ENCODE measurements at regions not wholly inside any gene's neighbourhood (a gene's known extent, or its start where the extent isn't known, plus 50 kb on each side); places are given as distances from the start of the nearest gene placed in this dataset.

GRCh38 chr2:103960129-103960513 lies 893.8 kb upstream of the POU3F3 start:
- no peak for ATAC-seq (ENCODE audit: low FRiP score in 2 of 2)
- H3K27ac ChIP-seq, result no peak overlapping the region
- no peak overlapping the region for H3K4me3 ChIP-seq
- H3K4me1 ChIP-seq, result no peaks in the 10 kb centered on the region
- H3K27me3 ChIP-seq, result no peaks in the 10 kb centered on the region
- TF ChIP-seq EP300 (IDR thresholded peaks at IDR 0.05), result no peak
- no peak for TF ChIP-seq POLR2A (IDR thresholded peaks at IDR 0.05)
- no peak for TF ChIP-seq POLR2AphosphoS5 (IDR thresholded peaks at IDR 0.05)
- no peak for TF ChIP-seq CTCF (IDR thresholded peaks at IDR 0.05)
- DNase-seq, result no peak
- WGBS, 2 donors, result 85 to 95% methylated on average over 1 of the region's 1 CpG
- H3K9me3 ChIP-seq, result no peaks in the 10 kb centered on the region
- H3K36me3 ChIP-seq, result no peaks in the 10 kb centered on the region

GRCh38 chr2:103960951-103961350 lies 893.0 kb upstream of the POU3F3 start:
- WGBS, 2 donors, result 49 to 52% methylated on average over 6 of the region's 6 CpGs
- Histone ChIP-seq H3K4me3 (no peak overlapping the region), H3K4me1 (no peaks in the 10 kb centered on the region)

GRCh38 chr2:103961862-103962261 lies 892.1 kb upstream of the POU3F3 start:
- DNase-seq (no peak), ATAC-seq (ENCODE audit: low FRiP score in 2 of 2) (no peak)
- H3K36me3 ChIP-seq, result no peaks in the 10 kb centered on the region
- no peak overlapping the region for H3K27ac ChIP-seq
- no peaks in the 10 kb centered on the region for H3K9me3 ChIP-seq
- WGBS, 2 donors, result 77 to 84% methylated on average over 4 of the region's 4 CpGs
- H3K4me1 ChIP-seq, result no peaks in the 10 kb centered on the region
- TF ChIP-seq POLR2AphosphoS5 (IDR thresholded peaks at IDR 0.05) (no peak), POLR2A (IDR thresholded peaks at IDR 0.05) (no peak)
- no peaks in the 10 kb centered on the region for H3K27me3 ChIP-seq
- H3K4me3 ChIP-seq, result no peak overlapping the region

More at GRCh38 chr2:103960951-103961350, 893.0 kb upstream of the POU3F3 start:
- Histone ChIP-seq H3K27me3 (no peaks in the 10 kb centered on the region), H3K27ac (no peak overlapping the region), H3K9me3 (no peaks in the 10 kb centered on the region), H3K36me3 (no peaks in the 10 kb centered on the region)
- DNase-seq (no peak), ATAC-seq (ENCODE audit: low FRiP score in 2 of 2) (no peak)
- no peak for TF ChIP-seq POLR2A (IDR thresholded peaks at IDR 0.05)
- TF ChIP-seq POLR2AphosphoS5 (IDR thresholded peaks at IDR 0.05), result no peak
- TF ChIP-seq EP300 (IDR thresholded peaks at IDR 0.05), result no peak
- TF ChIP-seq CTCF (IDR thresholded peaks at IDR 0.05), result no peak

- Histone ChIP-seq H3K4me3 (no peak overlapping the region), H3K4me1 (no peaks in the 10 kb centered on the region), H3K27ac (no peak overlapping the region), H3K9me3 (no peaks in the 10 kb centered on the region), H3K36me3 (no peaks in the 10 kb centered on the region), H3K27me3 (no peaks in the 10 kb centered on the region)
- DNase-seq (no peak), ATAC-seq (ENCODE audit: low FRiP score in 2 of 2) (no peak)
- 83% methylated on average over 4 of the region's 4 CpGs for WGBS, 2 donors
- no peak for TF ChIP-seq POLR2AphosphoS5 (IDR thresholded peaks at IDR 0.05)
- no peak for TF ChIP-seq POLR2A (IDR thresholded peaks at IDR 0.05)
- TF ChIP-seq EP300 (IDR thresholded peaks at IDR 0.05), result no peak
- TF ChIP-seq CTCF (IDR thresholded peaks at IDR 0.05), result no peak
Measured at GRCh38 chr2:103962670-103963069, 891.2 kb upstream of the POU3F3 start.

GRCh38 chr2:103963146-103963725 lies 890.7 kb upstream of the POU3F3 start:
- DNase-seq, result no peak
- no peak for ATAC-seq (ENCODE audit: low FRiP score in 2 of 2)
- no peaks in the 10 kb centered on the region for H3K36me3 ChIP-seq
- WGBS, 2 donors, result 68 to 73% methylated on average over 5 of the region's 5 CpGs
- H3K27ac ChIP-seq, result no peak overlapping the region
- H3K4me1 ChIP-seq, result no peaks in the 10 kb centered on the region
- H3K27me3 ChIP-seq, result no peaks in the 10 kb centered on the region
- no peak overlapping the region for H3K4me3 ChIP-seq
- no peak for TF ChIP-seq CTCF (IDR thresholded peaks at IDR 0.05)
- no peak for TF ChIP-seq POLR2A (IDR thresholded peaks at IDR 0.05)
- no peak for TF ChIP-seq POLR2AphosphoS5 (IDR thresholded peaks at IDR 0.05)
- no peak for TF ChIP-seq EP300 (IDR thresholded peaks at IDR 0.05)
- H3K9me3 ChIP-seq, result no peaks in the 10 kb centered on the region

Data from upper lobe of left lung (tissue), 6 donors.